Bone marrow (tissue), 2 donors: ENCODE measurements at regions not wholly inside any gene's neighbourhood (a gene's known extent, or its start where the extent isn't known, plus 50 kb on each side); places are given as distances from the start of the nearest gene placed in this dataset.

Source experiments
- DNase-seq, 2 donors: peaks; one replicate each; lab custom pipeline; 2025; lab: John Stamatoyannopoulos, UW

DNA sequence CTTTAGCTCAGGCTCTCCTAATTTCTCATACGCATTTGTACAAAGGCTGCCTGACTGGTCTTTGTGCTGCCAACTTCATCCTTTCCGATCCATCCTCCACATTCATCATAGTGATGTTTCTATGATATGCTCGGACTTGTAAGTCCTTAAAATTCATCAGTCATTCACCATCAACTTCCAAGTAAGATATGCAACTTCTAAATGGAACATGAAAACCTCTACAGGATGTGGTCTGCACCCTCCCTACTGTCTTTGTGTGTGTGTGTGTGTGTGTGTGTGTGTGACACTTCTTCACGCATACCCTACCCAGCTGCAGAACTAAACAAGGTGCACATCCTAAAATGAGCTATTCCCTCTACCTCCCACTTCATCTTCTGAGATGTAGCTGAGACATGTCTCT, 397.9 kb upstream of the NR5A2 start:
- DNase-seq, result no peak

DNA sequence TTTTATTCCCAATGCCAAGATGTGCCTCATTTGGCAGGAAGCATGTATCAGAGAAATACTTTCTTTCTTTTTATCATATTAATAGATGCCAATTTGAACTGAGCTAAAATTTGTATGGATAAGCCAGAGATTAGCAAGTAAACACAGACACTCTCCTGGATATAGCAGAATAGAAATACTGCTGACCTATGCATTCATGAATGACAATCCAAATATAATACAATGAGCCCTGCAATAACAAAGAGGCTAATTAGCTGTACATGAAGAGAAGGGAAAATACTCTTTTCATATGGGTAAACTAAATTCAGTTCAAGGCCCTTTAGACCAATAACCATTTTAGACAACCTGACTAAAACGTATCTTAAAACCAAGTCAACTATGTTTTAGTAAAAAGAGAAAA, 388.1 kb upstream of the NR5A2 start:
- DNase-seq, result no peak

DNA sequence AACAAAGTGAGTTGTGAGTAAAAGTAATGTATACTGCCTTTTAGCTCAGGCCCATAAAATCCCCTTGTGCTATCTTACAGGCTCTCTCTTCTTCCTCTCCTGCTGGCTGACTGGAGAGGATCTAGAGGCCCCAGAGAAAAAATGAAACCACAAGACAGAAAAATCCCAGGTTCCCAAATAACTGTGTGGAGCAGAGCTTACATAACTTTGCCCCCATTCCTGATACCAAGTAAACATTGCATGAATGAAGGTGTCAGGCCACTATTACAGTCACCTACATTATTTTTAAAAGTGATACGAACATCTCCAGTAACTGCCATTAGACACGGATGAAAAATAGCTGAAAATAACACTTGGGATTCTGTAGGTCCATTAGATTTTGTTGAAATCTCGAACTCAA, 386.0 kb upstream of the NR5A2 start:
- no peak for DNase-seq

DNA sequence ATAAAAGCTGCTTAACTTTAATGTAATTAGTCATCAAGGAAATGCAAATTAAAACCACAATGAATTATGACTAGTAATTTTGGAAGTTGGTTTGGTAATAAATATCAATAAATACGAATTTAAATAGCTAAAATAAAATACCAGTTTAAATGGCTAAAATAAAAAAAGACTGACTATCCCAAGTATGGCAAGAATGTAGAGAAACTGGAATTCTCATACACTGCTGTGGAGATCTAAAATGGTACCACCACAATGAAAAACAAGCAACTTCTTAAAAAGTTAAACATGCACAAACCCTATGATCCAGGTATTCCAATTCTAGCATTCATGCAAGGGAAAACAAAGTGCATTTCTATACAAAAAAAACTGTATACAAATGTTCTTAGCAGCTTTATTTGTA, 382.6 kb upstream of the NR5A2 start:
- no peak for DNase-seq

DNA sequence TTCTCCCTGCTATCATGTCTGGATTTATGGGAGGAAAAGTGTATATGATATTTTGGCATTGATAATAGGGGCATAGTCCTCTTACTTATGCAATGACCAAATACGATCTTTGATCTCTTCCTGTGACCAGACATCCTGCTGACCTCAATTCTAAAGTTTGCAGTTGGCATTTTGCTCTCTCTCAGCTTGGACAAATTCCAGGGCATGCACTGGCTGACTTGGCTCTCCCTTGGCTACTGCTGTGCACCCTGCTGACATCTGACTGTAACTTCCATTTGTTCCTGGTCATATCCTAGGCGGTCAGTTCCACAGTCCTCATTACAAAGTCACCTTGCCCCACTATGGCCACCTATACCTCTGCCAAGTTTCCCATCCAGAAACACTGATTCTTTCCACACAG, 380.7 kb upstream of the NR5A2 start:
- DNase-seq, result no peak

DNA sequence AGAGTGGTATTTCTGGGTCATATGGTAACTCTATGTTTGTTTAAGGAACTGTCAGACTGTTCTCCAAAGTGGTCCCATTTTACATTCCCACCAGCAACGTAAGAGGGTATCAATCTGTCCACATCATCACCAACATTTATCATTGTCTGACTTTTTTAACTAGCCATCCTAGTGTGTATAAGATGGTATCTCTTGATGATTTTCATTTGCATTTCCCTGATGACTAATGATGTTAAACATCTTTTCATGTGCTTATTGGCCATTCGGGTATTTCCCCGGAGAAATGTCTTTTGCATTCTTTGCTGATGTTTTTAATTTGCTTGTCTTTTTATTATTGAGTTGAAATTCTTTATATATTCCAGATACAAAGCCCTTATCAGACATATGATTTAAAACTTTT, 370.1 kb upstream of the NR5A2 start:
- no peak for DNase-seq

DNA sequence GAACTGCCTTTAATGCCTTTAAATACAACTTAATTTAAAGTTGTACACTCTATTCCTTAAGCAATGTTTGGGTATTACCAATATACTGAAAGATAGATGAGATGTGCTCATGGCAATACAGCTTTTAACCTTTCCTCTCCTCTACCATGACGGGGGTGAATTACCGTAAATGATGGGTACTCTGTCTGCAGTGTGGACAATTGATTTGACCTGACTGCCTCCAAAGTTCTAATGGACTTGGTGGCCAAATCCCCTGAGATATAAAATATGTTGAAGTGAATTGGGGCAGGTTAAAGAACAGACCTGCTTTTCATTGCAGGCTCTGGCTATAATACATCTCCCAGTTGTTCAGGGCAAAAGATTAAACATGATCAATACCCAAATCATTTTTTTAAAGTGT, 367.4 kb upstream of the NR5A2 start:
- DNase-seq, result no peak

DNA sequence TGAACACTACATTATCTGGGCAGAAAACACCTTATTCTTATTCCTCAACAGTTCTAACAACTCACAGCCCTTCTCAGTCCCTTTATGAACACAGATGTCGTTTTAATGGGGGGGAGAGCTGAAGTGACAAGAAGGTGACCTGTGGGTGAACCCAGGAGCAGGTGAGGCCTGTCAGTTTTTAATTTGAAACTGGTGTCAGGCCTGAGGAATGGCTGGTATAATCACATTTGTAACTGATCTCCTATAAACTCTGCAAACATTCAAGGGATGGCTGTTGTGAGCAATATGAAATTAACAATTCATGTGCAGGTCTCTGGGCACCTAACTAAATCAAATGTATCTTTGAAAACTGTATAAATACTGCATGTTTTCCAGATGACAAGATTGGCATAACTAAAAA, 362.1 kb upstream of the NR5A2 start:
- DNase-seq, result no peak

DNA sequence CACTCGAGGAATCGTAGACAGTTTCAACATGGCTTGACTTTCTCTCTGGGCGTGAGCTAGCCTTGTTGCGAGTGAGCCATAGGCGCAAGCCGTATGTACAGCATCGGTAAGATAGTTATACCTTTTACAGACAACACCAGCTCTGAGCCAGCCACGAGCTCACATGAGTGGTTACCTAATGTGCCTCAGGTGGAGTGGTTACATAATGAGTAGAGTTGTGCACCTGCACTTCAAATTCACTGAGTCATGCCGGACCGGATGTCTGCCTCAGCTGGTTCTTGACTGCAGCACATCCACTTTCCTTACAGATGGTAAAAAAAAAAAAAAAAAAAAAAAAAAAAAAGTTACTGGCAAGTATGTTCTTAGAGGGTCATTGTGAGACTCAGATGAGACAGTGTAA, 360.4 kb upstream of the NR5A2 start:
- DNase-seq, result no peak

DNA sequence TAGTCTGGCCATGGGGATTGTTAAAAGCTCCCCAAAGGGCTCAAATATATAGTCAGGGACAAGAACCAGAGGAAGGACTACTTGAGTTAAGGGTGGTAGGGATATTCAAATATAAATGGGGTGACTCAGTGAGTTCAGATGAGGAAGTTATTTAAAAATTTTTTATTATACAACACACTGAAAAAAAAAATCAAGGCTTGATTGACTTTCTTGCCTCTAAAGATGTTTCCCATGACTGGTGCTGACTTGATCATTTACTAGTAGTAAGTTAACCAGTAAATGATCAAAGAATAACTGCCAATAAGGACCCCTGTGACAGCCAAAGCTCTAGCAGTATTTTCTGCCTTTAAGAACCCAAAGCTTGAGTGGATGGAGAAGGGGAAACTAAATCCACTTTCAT, 357.6 kb upstream of the NR5A2 start:
- no peak for DNase-seq

DNA sequence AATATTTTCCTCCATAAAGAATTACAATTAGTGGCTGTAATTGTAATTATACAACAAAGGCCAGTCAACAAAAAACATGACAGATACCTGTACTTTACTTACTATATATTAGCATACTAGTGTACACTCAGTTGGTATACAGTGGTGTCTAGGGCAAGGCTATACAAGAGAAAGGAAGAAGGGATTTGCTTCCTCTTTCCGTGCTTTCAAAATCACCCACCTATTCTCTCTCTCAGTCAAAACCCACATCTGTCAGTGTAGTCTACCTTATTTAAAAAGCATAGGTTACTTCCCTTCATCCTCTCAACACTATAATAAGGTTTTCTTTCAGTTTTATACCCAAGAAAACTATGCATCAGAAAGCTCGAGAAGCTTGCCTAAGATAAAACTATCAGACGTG, 355.8 kb upstream of the NR5A2 start:
- no peak for DNase-seq

DNA sequence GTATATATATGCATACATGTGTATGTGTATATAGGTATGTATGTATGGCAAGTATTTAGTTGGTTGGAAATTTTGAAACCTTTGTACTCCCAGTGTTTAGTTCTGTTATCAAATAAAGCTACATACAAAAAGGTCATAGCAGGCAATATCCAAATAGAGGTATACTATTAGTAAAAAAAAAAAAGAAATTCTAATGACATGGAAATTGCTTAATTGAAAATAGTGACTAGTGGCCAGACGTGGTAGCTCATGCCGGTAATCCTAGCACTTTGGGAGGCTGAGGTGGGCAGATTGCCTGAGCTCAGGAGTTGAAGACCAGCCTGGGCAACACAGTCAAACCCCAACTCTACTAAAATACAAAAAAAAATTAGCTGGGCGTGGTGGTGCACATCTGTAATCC, 351.6 kb upstream of the NR5A2 start:
- no peak for DNase-seq

DNA sequence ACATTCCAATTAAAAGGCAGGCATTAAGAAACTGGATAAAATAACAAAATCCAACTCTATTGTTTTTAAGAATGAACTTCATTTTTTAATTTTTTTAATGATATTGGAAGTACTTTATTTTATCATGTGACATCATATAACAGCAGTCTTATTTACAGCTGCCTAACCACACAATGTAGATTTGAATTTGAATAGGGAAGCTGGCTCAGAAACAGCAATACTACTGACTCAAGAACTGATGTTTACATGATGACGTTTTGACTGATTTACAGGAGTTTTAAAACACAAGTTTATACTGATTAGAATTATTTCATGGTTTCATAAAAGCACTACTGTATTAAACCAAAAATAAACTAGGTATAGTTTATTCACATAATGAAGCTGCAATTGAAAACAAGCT, 348.7 kb upstream of the NR5A2 start:
- DNase-seq, result no peak

DNA sequence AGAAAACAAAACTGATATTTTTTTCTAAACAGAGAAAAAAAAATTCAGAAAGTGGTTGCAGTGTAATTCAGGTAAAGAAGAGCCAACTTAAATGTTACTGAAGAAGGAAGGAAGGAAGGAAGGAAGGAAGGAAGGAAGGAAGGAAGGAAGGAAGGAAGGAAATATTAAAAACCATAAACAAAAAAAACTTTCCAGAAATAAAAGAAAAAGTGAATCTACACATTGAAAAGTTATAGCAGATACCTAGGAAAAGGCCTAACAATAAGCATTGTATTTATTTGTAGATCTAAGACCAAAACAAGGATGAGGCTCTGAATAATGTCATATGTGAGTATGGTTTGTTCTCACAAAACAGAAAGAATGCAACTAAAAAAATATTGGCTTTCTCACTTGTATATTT, 345.4 kb upstream of the NR5A2 start:
- DNase-seq, result no peak

DNA sequence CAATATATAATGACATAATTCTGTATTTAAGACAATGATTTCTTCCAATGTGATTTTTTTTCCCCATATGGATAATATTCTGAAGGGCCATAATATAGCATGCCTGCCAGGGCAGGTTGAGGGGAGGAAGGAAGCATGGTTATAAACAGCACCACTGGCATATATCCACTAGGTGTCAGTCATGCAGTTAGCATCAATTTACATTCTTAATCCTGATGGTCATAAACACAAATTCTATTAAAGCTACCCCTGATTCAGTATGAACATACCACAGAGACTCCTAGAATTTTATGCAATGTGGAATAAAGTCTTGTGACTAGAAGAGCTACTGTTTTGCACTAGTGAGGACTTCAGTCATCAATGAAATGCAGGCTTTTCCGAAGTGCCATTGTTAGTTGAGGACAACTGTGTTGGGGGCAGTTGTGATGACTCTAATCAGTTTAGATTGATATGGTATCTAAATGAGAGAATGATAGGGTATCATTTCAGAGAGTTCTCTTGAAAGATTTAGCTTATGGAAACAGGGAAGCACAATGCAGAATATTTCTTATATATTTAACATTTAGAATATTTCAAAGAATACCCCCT, 342.7 kb upstream of the NR5A2 start:
- peak in 1 of 2 donors; percentile 63 for DNase-seq

DNA sequence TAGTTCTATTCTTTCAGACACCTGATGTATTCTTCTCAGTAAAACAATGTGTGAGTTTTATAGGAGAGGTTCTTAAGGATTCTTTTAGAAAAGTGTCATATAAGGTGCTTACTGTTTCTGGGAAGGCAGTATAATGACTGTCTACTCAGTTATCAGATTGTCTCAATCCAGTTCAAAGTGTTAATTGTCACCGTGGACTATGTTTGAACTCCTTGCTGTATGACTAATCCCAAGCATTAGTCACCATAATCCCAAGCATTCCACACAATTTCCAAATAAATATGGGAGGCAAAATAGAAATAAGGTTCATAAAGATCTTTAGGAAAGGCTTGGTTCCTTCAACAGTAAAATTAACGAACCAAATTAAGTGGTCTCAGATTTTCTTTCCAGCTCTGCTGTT, 342.1 kb upstream of the NR5A2 start:
- DNase-seq, result no peak

DNA sequence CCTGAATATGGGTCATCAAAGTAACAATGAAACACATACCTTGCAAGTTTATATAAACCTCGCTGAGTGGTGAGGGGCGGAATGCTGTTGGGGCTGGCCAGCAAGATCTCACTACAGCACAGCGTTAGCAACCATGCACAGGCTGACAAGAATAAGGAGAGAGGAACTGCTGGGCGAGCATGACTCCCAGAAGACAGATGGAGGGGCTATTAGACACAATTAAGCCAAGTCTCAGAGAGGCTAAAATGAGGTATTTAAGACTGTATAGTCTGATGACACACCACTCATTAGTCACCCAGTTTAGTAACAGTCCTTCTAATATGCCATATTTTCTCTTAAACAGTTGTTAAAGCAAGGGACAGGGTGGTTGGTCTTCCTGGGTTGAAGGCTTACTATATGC, 340.2 kb upstream of the NR5A2 start:
- DNase-seq, result peak in 1 of 2 donors; percentile 38

DNA sequence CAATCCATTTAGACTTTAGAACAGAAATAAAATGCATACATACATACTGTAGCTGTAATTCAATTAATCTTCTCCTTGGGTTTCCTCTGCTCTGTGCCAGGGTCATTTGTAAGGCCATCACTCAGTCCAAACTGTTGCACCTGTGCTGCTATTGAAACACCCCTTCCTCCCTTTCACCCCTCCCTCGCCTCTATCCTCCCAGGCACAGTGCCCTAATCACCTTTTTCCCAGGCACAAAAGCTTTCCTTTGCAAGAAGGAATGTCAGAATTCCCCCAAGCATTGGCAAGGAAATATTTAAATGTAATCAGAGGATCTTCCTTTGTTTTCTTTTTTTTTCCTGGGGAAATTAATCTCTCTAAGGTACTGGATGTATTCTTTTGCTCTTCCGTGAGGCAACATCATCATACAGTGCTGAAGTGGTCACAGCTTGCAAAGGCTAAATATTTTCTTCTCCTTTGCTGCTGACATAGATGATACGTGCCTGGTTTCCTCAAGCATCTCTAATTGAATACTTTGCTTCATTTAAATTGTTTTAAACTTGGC, 339.3 kb upstream of the NR5A2 start:
- no peak for DNase-seq

DNA sequence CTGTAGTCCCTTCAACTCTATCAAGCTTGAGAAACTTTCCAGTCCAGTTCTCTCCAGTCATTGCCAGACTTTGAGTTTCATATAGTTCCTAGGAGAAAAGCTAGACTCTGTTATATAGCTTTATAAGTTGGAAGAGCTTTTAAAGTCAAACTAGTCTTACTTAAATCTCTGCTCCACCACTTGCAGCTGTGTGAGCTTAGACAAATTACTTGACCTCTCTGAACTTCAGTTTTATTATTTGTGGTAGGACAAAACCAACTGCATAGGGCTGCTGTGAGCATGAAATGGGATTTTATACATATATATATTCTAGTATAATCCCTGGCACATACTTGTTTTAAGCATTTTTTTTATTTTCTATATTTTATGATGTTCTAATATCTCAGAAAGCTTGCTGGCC, 338.7 kb upstream of the NR5A2 start:
- DNase-seq, result no peak

DNA sequence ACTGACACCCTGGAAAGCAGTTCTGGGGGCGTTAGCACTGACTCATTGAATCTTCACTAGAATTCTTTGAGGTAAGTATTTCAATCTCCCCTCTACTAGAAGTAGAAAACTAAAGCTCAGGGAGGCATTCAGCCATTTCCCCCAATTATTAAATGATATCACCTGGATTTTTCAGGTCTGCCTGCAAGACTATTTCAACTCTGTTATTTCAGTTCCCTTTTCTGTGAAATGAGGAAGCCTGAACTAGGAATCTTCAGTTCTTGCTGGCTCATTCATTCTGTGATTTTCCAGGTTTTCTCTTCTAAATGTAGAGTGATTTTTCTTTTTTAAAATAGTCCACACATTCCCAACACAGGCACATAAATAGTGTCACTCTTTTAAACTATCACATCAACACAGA, 337.0 kb upstream of the NR5A2 start:
- DNase-seq, result peak in 1 of 2 donors; percentile 17

DNA sequence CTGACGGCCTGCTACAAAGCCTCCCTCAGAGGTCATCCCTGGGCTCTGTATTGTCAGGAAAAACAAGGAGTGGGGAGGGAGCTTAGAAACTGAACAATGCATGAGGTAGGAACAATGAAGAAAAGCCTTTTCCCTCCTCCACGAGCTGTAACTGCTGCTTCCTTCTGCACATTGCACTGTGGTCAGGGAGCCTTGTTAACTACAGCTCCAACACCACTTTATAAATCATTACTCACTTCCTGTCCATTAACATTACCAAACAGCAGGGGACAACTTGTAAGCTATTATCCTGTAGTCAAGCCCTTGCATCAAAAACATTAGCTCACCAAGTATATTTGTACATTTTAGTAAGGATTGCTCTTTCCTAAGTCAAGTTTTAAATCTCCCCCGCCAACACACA, 336.0 kb upstream of the NR5A2 start:
- DNase-seq, result peak; percentile 16 to 83

DNA sequence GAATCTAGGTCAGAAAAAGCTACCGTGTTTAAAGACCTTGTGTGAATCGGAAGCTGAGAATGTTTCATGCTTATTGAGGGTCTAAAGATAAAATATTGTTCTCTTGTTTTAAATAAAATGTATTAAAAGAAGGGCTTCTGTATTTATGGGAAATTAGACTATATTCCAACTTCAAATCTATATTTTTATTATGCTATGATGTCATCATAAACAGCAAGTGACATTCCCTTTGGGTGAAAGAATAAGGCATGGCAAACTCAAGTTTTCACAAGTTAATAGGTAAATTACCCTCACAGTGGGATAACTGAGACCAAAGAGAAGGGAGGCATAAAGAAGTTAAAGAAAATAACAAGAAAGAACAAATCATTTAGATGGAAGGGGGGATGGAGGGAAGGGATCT, 333.8 kb upstream of the NR5A2 start:
- no peak for DNase-seq

DNA sequence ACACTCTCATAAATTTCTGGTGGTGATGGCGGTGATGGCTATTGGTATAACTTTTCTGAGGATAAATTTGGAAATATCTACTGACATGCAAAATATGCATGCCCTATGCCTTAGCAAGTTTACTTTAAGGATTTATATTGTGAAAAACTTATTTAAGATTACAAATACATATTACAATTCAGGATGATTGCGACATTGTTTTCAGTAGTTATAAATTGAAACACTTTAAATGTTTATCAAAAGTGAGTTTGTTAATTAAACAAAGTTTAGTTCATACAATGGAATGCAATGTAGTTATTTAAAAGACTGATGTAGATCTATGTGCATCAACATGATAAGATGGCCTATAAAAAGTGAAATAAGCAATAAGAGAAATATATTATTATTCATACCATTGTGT, 331.3 kb upstream of the NR5A2 start:
- no peak for DNase-seq

DNA sequence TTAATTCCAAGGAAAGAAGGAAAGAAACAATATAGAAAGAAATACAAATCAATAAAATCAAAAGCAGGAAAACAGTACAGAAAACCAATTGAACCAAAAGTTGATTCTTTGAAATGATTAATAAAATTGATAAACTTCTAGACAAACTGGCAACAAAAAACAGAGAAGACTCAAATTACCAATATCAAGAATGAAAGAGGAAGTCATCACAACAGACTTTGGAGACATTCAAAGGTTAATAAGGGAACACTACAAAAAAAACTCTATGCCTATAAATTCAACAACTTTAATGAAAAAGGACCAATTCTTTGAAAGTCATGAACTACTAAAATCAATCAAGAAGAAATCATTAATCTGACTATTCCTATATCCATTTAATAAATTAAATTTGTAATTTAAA, 329.3 kb upstream of the NR5A2 start:
- no peak for DNase-seq

DNA sequence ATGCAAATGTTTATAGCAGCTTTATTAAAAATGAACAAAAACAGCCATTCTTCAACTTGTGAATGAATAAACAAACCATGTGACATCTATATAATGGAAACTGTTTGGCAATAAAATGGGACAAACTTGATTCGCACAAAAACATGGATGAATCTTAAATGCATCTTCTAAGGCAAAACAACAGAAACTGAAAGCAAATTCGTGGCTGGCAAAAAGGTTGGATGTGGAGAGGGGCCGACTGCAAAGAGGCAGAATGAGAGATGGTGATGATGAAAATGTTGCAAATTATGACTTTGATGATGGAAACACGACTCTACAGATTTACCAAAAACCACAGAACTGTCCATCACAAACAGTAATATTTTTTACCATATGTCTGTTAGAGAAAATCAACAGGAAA, 327.0 kb upstream of the NR5A2 start:
- no peak for DNase-seq
